ENCODE measurements at regions not wholly inside any gene's neighbourhood (a gene's known extent, or its start where the extent isn't known, plus 50 kb on each side); places are given as distances from the start of the nearest gene placed in this dataset.

- H3K4me3 ChIP-seq (replicated peaks; ENCODE audit: low read depth, low read length): no peak overlapping the region
- no peak for DNase-seq (ENCODE audit: extremely low read depth, low read depth)
- no peak for TF ChIP-seq CTCF (IDR thresholded peaks at IDR 0.05; ENCODE audit: low read depth, low read length, missing control alignments)
These were observed 104.2 kb upstream of the CNKSR3 start for GRCh38 chr6:154614641-154615040.

- DNase-seq (ENCODE audit: extremely low read depth, low read depth): peak; percentile 19
- H3K4me3 ChIP-seq (replicated peaks; ENCODE audit: low read depth, low read length): no peak overlapping the region
- TF ChIP-seq CTCF (IDR thresholded peaks at IDR 0.05; ENCODE audit: low read depth, low read length, missing control alignments): no peak
These were observed 105.1 kb upstream of the CNKSR3 start for GRCh38 chr6:154615483-154616025.

- no peak for DNase-seq (ENCODE audit: extremely low read depth, low read depth)
- no peak for TF ChIP-seq CTCF (IDR thresholded peaks at IDR 0.05; ENCODE audit: low read depth, low read length, missing control alignments)
- H3K4me3 ChIP-seq (replicated peaks; ENCODE audit: low read depth, low read length): no peak overlapping the region
These were observed 106.7 kb upstream of the CNKSR3 start for GRCh38 chr6:154617175-154617574.

- DNase-seq (ENCODE audit: extremely low read depth, low read depth): no peak
- no peak for TF ChIP-seq CTCF (IDR thresholded peaks at IDR 0.05; ENCODE audit: low read depth, low read length, missing control alignments)
- H3K4me3 ChIP-seq (replicated peaks; ENCODE audit: low read depth, low read length): no peak overlapping the region
These were observed 108.7 kb upstream of the CNKSR3 start for GRCh38 chr6:154619146-154619545.

- TF ChIP-seq CTCF (IDR thresholded peaks at IDR 0.05; ENCODE audit: low read depth, low read length, missing control alignments): no peak
- DNase-seq (ENCODE audit: extremely low read depth, low read depth): no peak
- no peak overlapping the region for H3K4me3 ChIP-seq (replicated peaks; ENCODE audit: low read depth, low read length)
These were observed 111.2 kb upstream of the CNKSR3 start for GRCh38 chr6:154621686-154622085.

- no peak overlapping the region for H3K4me3 ChIP-seq (replicated peaks; ENCODE audit: low read depth, low read length)
- TF ChIP-seq CTCF (IDR thresholded peaks at IDR 0.05; ENCODE audit: low read depth, low read length, missing control alignments): no peak
- no peak for DNase-seq (ENCODE audit: extremely low read depth, low read depth)
These were observed 110.4 kb upstream of the SCAF8 start for GRCh38 chr6:154622618-154623336.
